H1 (cell line): ENCODE measurements at regions not wholly inside any gene's neighbourhood (a gene's known extent, or its start where the extent isn't known, plus 50 kb on each side); places are given as distances from the start of the nearest gene placed in this dataset.

ENCODE experiments used
- CTCF ChIA-PET: fragments of 300-600 bp; sonication (Branson Sonifier 250); formaldehyde crosslinking; loops from one replicate; lab custom pipeline; 2021; ENCODE audit not compliant: partially characterized antibody; lab: Charles Lee
- POLR2A ChIA-PET: fragments of 300-600 bp; sonication (Branson Sonifier 250); formaldehyde crosslinking; loops from one replicate; lab custom pipeline; 2021; ENCODE audit warnings: inconsistent platforms; ENCODE audit not compliant: partially characterized antibody; lab: Charles Lee
- DNase-seq, 2 experiments: peaks; one replicate each; pipeline versions ENCODE4 v3.0.0 to v3.0.0-alpha.2; 2010 to 2022; ENCODE audit warnings: low spot score in 2 of 2, low read depth in 1 of 2, mixed read lengths in 1 of 2
- FAIRE-seq: peaks from 2 replicates; lab custom pipeline; 2011; peaks lifted over from hg19 to GRCh38; lab: Jason Lieb, UNC
- H2AFZ ChIP-seq: 2 replicates; pipeline ENCODE4 v1.8.1; 2012; ENCODE audit warnings: low read length, inconsistent platforms
- H2AK5ac ChIP-seq: 2 replicates; pipeline ENCODE4 v1.6.1; 2013; ENCODE audit warnings: low read depth, low read length
- H2BK120ac ChIP-seq: replicated peaks from 2 replicates; pipeline ENCODE3; 2013; ENCODE audit warnings: low read depth, low read length, inconsistent platforms
- H2BK12ac ChIP-seq: 2 replicates; pipeline ENCODE4 v1.6.1; 2013; ENCODE audit warnings: low read depth, low read length
- H2BK15ac ChIP-seq: 2 replicates; pipeline ENCODE4 v1.6.1; 2013; ENCODE audit warnings: low read length
- H2BK20ac ChIP-seq: 2 replicates; pipeline ENCODE4 v1.6.1; 2013; ENCODE audit warnings: low read length
- H2BK5ac ChIP-seq: 2 replicates; pipeline ENCODE4 v1.6.1; 2013; ENCODE audit warnings: low read depth, low read length
- H3K14ac ChIP-seq: 2 replicates; pipeline ENCODE4 v1.6.1; 2013; ENCODE audit warnings: inconsistent platforms; ENCODE audit not compliant: insufficient read length
- H3K18ac ChIP-seq: 2 replicates; pipeline ENCODE4 v1.6.1; 2013; ENCODE audit warnings: low read length; ENCODE audit errors: extremely low read depth
- H3K23ac ChIP-seq: 2 replicates; pipeline ENCODE4 v1.6.1; 2013; ENCODE audit warnings: inconsistent platforms; ENCODE audit not compliant: insufficient read length
- H3K23me2 ChIP-seq: 2 replicates; pipeline ENCODE4 v1.6.1; 2013; ENCODE audit warnings: low read depth, low read length
- H3K27ac ChIP-seq: 2 replicates; pipeline ENCODE4 v1.6.1; 2011; ENCODE audit warnings: low read depth, low read length, inconsistent platforms
- H3K27me3 ChIP-seq, 4 experiments: replicated peaks in 1 of 4; 1 replicate in 1 of 4; 2 replicates in 3 of 4; pipeline versions ENCODE4 v1.6.1 to v1.8.1; 2011 to 2013; ENCODE audit warnings: low read length in 3 of 4, mild to moderate bottlenecking in 3 of 4, inconsistent platforms in 2 of 4, mixed read lengths in 2 of 4, moderate library complexity in 1 of 4; ENCODE audit not compliant: control insufficient read depth in 3 of 4, insufficient read depth in 3 of 4; ENCODE audit errors: extremely low read depth in 1 of 4
- H3K36me3 ChIP-seq, 4 experiments: 2 replicates each; pipeline versions ENCODE4 v1.6.1 to v1.8.1; 2011 to 2013; ENCODE audit warnings: mild to moderate bottlenecking in 4 of 4, low read length in 3 of 4, moderate library complexity in 2 of 4, control low read depth in 1 of 4, inconsistent platforms in 1 of 4; ENCODE audit not compliant: insufficient read depth in 4 of 4, control insufficient read depth in 2 of 4
- H3K4ac ChIP-seq: replicated peaks from 2 replicates; pipeline ENCODE3; 2013; ENCODE audit warnings: low read length, low read depth, mixed read lengths, inconsistent platforms; ENCODE audit not compliant: insufficient read length
- H3K4me1 ChIP-seq, 4 experiments: replicated peaks in 1 of 4; 1 replicate in 1 of 4; 2 replicates in 3 of 4; pipeline versions ENCODE4 v1.6.1 to v1.8.1; 2011 to 2013; ENCODE audit warnings: low read length in 3 of 4, inconsistent platforms in 2 of 4, mixed read lengths in 1 of 4; ENCODE audit not compliant: insufficient read depth in 4 of 4, control insufficient read depth in 3 of 4
- H3K4me2 ChIP-seq, 2 experiments: 2 replicates each; pipeline versions ENCODE4 v1.6.1 to v1.8.1; 2011 to 2013; ENCODE audit warnings: low read depth in 2 of 2, low read length in 2 of 2, control low read depth in 1 of 2, inconsistent platforms in 1 of 2, mild to moderate bottlenecking in 1 of 2; ENCODE audit not compliant: insufficient read depth in 1 of 2
- H3K4me3 ChIP-seq, 4 experiments: fragments of 200-600, 300-600 bp in 1 of 4; sonication (generic), shearing (Covaris generic), sonication (Bioruptor Twin) in 1 of 4; 2 replicates each; pipeline versions ENCODE4 v1.5.1 to v1.8.1; 2011 to 2016; ENCODE audit warnings: low read length in 4 of 4, low read depth in 3 of 4, control low read depth in 2 of 4, inconsistent platforms in 2 of 4, mild to moderate bottlenecking in 2 of 4, mixed read lengths in 1 of 4, moderate library complexity in 1 of 4; ENCODE audit not compliant: insufficient read depth in 2 of 4; ENCODE audit errors: extremely low read depth in 1 of 4
- H3K56ac ChIP-seq: replicated peaks from 2 replicates; pipeline ENCODE3; 2013; ENCODE audit warnings: low read depth, mild to moderate bottlenecking, mixed read lengths, low read length, inconsistent platforms; ENCODE audit not compliant: insufficient read length
- H3K79me1 ChIP-seq: 2 replicates; pipeline ENCODE4 v1.6.1; 2013; ENCODE audit warnings: low read depth, low read length, control low read depth
- H3K79me2 ChIP-seq, 2 experiments: 2 replicates each; pipeline versions ENCODE4 v1.6.1 to v1.8.1; 2012 to 2013; ENCODE audit warnings: low read length in 2 of 2, mild to moderate bottlenecking in 2 of 2, inconsistent platforms in 1 of 2; ENCODE audit not compliant: insufficient read depth in 2 of 2, control insufficient read depth in 1 of 2
- H3K9ac ChIP-seq, 4 experiments: replicated peaks in 1 of 4; 1 replicate in 1 of 4; 2 replicates in 3 of 4; pipeline versions ENCODE4 v1.6.1 to v1.8.1; 2011 to 2013; ENCODE audit warnings: low read depth in 3 of 4, low read length in 3 of 4, control low read depth in 2 of 4, mild to moderate bottlenecking in 2 of 4, moderate library complexity in 2 of 4, inconsistent platforms in 1 of 4; ENCODE audit errors: extremely low read depth in 1 of 4
- H3K9me3 ChIP-seq, 2 experiments: 2 replicates each; pipeline versions ENCODE4 v1.6.1 to v1.8.1; 2012 to 2013; ENCODE audit warnings: mild to moderate bottlenecking in 2 of 2, moderate library complexity in 2 of 2, control low read depth in 1 of 2, inconsistent platforms in 1 of 2, low read depth in 1 of 2, low read length in 1 of 2, mixed read lengths in 1 of 2; ENCODE audit not compliant: insufficient read depth in 2 of 2
- H4K20me1 ChIP-seq, 2 experiments: replicated peaks in 1 of 2; 2 replicates each; pipeline versions ENCODE3 to v1.8.1; 2011 to 2013; ENCODE audit warnings: inconsistent platforms in 2 of 2, low read length in 2 of 2, mild to moderate bottlenecking in 1 of 2; ENCODE audit not compliant: insufficient read depth in 2 of 2, control insufficient read depth in 1 of 2
- H4K5ac ChIP-seq: 2 replicates; pipeline ENCODE4 v1.6.1; 2013; ENCODE audit warnings: low read length, low read depth, mixed read lengths, inconsistent platforms; ENCODE audit not compliant: insufficient read length
- H4K8ac ChIP-seq: 2 replicates; pipeline ENCODE4 v1.8.0; 2013; ENCODE audit warnings: mild to moderate bottlenecking, moderate library complexity, low read length, inconsistent platforms; ENCODE audit not compliant: insufficient read depth; ENCODE audit errors: extremely low read depth
- H4K91ac ChIP-seq: replicated peaks from 2 replicates; pipeline ENCODE3; 2013; ENCODE audit warnings: low read length, mixed read lengths, inconsistent platforms; ENCODE audit not compliant: insufficient read length
- EP300 ChIP-seq, 2 experiments: IDR thresholded peaks; 1 replicate in 1 of 2; 2 replicates in 1 of 2; pipeline ENCODE4 v1.6.1; 2011 to 2012; ENCODE audit warnings: low read depth in 2 of 2, low read length in 2 of 2, mild to moderate bottlenecking in 2 of 2, borderline replicate concordance in 1 of 2, inconsistent platforms in 1 of 2, moderate library complexity in 1 of 2
- EZH2 ChIP-seq: fragments of 200-600 bp; sonication (generic); IDR thresholded peaks from 2 replicates; pipeline ENCODE4 v1.7.1; 2012; ENCODE audit warnings: low read depth, mild to moderate bottlenecking, moderate library complexity, low read length, inconsistent platforms; ENCODE audit not compliant: severe bottlenecking
- KDM4A ChIP-seq: IDR thresholded peaks from one replicate; pipeline ENCODE4 v1.7.1; 2012; ENCODE audit warnings: low read depth, mild to moderate bottlenecking, moderate library complexity, low read length, inconsistent platforms; ENCODE audit not compliant: severe bottlenecking
- KDM5A ChIP-seq: fragments of 200-600 bp; IDR thresholded peaks from 2 replicates; pipeline ENCODE4 v1.7.1; 2012; ENCODE audit warnings: mild to moderate bottlenecking, low read length, inconsistent platforms, mixed read lengths
- NANOG ChIP-seq: IDR thresholded peaks from 2 replicates; pipeline ENCODE4 v1.6.1; 2011; ENCODE audit warnings: low read length, low read depth, mild to moderate bottlenecking, inconsistent platforms; ENCODE audit not compliant: insufficient read depth, poor library complexity, severe bottlenecking
- NRF1 ChIP-seq: IDR thresholded peaks from 2 replicates; pipeline ENCODE4 v1.6.1; 2011; ENCODE audit warnings: mild to moderate bottlenecking, low read depth, low read length, improper control_type of control experiment
- RNF2 ChIP-seq: fragments of 200-900, 300-1000 bp; sonication (generic); IDR thresholded peaks from 2 replicates; pipeline ENCODE4 v1.7.1; 2016; ENCODE audit warnings: borderline replicate concordance, low read depth, mild to moderate bottlenecking, antibody characterized with exemption, low read length; ENCODE audit not compliant: poor library complexity, severe bottlenecking; ENCODE audit errors: missing control alignments
- SIN3A ChIP-seq, 2 experiments: IDR thresholded peaks in 1 of 2; conservative IDR thresholded peaks in 1 of 2; 2 replicates each; pipeline ENCODE4 v1.6.1; 2011 to 2012; ENCODE audit warnings: low read length in 2 of 2, improper control_type of control experiment in 1 of 2, low read depth in 1 of 2, mild to moderate bottlenecking in 1 of 2
- SP2 ChIP-seq: IDR thresholded peaks from 2 replicates; pipeline ENCODE4 v1.6.1; 2012; ENCODE audit warnings: mild to moderate bottlenecking, low read length, inconsistent platforms
- SP4 ChIP-seq: IDR thresholded peaks from 2 replicates; pipeline ENCODE4 v1.6.1; 2012; ENCODE audit warnings: low read length, inconsistent platforms
- SRF ChIP-seq: IDR thresholded peaks from 2 replicates; pipeline ENCODE4 v1.6.1; 2011; ENCODE audit warnings: mild to moderate bottlenecking, low read depth, low read length, moderate library complexity
- YY1 ChIP-seq: IDR thresholded peaks from 2 replicates; pipeline ENCODE4 v1.6.1; 2011; ENCODE audit warnings: low read depth, mild to moderate bottlenecking, low read length
- WGBS, 2 experiments: shearing (Covaris generic) in 1 of 2; methylation state at CpG; one replicate each; pipeline versions ENCODE4 v1.1.6 to v1.1.7; 2013 to 2015; ENCODE audit warnings: low lambda C conversion rate in 2 of 2, mixed read lengths in 2 of 2, inconsistent platforms in 1 of 2, low coverage in 1 of 2, missing lambda C conversion rate in 1 of 2; ENCODE audit not compliant: insufficient replicate concordance in 2 of 2, insufficient coverage in 1 of 2, insufficient read length in 1 of 2; ENCODE audit errors: extremely low coverage in 1 of 2, missing lambda C conversion rate in 1 of 2; 5-methylcytosine and 5-hydroxymethylcytosine counted together
- TF ChIP-seq, protein P1 (sequence below): IDR thresholded peaks from 2 replicates; pipeline ENCODE4 v1.6.1; 2012; ENCODE audit warnings: inconsistent platforms

DNA sequence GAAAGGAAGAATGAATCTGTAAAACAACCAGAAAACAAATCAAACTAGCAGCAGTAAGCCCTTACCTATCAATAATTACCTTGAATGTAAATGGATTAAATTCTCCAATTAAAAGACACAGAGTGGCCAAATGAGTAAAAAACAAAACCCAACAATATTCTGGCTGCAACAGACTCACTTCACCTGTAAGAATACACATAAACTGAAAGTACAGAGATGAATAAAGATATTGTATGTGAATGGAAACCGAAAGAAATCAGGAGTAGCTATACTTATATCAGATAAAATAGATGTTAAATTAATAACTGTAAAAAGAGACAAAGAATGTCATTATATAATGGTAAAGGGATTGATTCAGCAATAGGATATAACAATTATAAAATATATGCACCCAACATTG is 514.5 kb upstream of the DPPA4 start:
- Histone ChIP-seq H4K8ac (no peak overlapping the region), H3K23me2 (no peaks in the 10 kb centered on the region), H2BK12ac (no peak overlapping the region), H2BK20ac (no peak overlapping the region), H3K56ac (no peak overlapping the region), H3K9ac (no peak overlapping the region), H3K23ac (no peak overlapping the region), H3K4me2 (no peak overlapping the region), H3K9me3 (peaks cover 2 to 11% of the 10 kb centered on the region in 2 experiments; a peak in 1 of 4 replicates), H4K5ac (no peak overlapping the region), H4K20me1 (no peaks in the 10 kb centered on the region), H3K36me3 (no peaks in the 10 kb centered on the region), H3K4me1 (no peaks in the 10 kb centered on the region), H2BK120ac (no peak overlapping the region), H3K79me2 (no peaks in the 10 kb centered on the region), H3K27ac (no peak overlapping the region), H4K91ac (no peak overlapping the region), H3K4me3 (no peak overlapping the region), H2BK15ac (no peak overlapping the region), H2AK5ac (no peak overlapping the region), H3K4ac (no peak overlapping the region), H3K18ac (no peak overlapping the region), H3K79me1 (no peaks in the 10 kb centered on the region), H3K27me3 (no peaks in the 10 kb centered on the region), H3K14ac (no peak overlapping the region), H2AFZ (no peak overlapping the region), H2BK5ac (no peak overlapping the region)
- FAIRE-seq (no peak), DNase-seq (no peak)
- ChIA-PET CTCF (interaction anchor here (1.4 kb wide), 1 partner anchor 16 kb away, joined by 4 read pairs; no protein-coding TSS in a partner anchor), POLR2A (no interaction called here)
- 89% methylated on average over 1 of the region's 1 CpG; no CpG with 5 or more reads in 1 of the 2 experiments for WGBS, 2 experiments
- TF ChIP-seq KDM4A (no peak), YY1 (no peak), EZH2 (no peak), SIN3A (conservative IDR thresholded peaks at IDR 0.05 in 1 of 2, IDR thresholded peaks at IDR 0.05 in 1 of 2; ENCODE audit: low read depth in 1 of 2, low read length in 2 of 2) (no peak), SP4 (no peak), RNF2 (no peak), NRF1 (no peak), NANOG (no peak), SP2 (no peak), EP300 (IDR thresholded peaks at IDR 0.05; ENCODE audit: borderline replicate concordance in 1 of 2, low read depth in 2 of 2, low read length in 2 of 2) (no peak), KDM5A (no peak), SRF (no peak)
- TF ChIP-seq, protein P1, sequence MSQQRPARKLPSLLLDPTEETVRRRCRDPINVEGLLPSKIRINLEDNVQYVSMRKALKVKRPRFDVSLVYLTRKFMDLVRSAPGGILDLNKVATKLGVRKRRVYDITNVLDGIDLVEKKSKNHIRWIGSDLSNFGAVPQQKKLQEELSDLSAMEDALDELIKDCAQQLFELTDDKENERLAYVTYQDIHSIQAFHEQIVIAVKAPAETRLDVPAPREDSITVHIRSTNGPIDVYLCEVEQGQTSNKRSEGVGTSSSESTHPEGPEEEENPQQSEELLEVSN: no peak
